ENCODE measurements at regions not wholly inside any gene's neighbourhood (a gene's known extent, or its start where the extent isn't known, plus 50 kb on each side); places are given as distances from the start of the nearest gene placed in this dataset.
"Not testable (repeated sequence)": the region's sequence is repeated elsewhere in the genome, so short reads cannot be mapped to it uniquely, and the experiment has no call there.

DNA sequence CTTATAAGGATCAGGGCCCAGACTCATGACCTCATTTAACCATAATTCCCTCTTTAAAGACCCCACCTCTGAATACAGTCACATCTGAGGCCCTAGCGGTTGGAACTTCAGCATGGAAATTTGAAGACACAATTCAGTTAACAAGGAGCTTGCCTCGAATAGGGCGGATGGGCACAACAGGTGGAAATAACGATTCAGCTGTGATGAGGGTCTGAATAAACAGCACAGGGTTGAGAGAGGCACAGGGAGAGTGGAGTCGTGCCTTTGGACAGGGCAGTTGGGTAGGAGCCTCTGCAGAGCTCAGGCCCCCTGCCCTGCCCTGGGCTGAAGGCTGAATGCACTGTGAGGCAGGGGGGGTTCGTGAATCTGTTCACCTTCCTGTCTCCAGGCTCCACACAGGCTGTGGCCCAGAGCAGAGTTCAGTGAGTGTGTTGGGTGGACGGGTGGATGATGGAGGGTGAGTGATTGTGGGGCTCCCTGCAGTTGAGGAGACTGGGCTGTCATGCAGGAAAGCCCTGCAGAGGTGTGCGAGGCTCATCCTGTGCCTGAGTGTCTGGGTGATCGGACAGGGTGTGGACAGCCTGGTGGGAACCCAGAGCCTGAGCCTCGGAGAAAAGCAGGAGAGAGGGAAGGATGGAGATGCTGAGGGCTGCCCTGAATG, 243.1 kb downstream of the FOXD2 start:
- in situ Hi-C loops (cut with HindIII; ENCODE audit: low sequenced_read_pairs) = no loop called here

DNA sequence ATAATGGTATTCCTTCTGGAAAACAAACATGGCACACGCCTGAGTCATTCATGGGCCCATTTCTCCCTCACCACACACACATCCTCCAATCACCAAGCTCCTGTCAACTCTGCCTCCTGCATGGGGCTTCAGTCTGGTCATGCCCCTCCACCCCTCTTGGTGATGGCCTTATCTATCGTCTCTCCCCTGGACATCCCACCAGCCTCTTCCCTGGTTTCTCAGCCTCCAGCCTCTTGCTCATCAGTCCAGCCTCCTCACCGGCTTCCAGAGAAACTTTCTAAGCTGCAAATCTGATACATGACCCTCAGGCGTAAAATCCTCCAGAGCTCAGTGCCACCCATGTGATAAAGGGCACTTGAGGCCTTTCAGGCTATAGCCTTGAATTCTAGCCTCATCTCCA, 243.9 kb downstream of the FOXD2 start:
- in situ Hi-C loops (cut with HindIII; ENCODE audit: low sequenced_read_pairs) = no loop called here

DNA sequence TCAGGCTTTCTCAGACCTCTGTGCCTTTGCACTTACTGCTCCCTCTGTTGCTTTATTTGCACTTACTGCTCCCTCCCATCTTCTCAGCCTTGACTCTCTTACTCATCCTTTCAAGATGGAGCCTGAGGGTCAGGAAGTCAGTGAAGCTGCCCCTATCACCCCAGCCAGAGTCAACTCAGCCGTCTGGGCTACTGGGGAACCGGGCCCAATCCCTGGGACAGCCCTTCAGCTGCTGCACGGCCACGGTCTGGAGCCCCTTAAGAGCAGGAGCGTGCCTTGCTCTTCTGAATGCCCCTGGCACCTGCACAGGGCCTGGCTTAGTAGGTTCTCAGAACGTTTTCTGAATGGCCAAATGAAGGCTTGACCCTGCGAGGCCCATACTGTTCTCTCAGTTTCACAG, 244.4 kb downstream of the FOXD2 start:
- in situ Hi-C loops (cut with HindIII; ENCODE audit: low sequenced_read_pairs) = no loop called here

DNA sequence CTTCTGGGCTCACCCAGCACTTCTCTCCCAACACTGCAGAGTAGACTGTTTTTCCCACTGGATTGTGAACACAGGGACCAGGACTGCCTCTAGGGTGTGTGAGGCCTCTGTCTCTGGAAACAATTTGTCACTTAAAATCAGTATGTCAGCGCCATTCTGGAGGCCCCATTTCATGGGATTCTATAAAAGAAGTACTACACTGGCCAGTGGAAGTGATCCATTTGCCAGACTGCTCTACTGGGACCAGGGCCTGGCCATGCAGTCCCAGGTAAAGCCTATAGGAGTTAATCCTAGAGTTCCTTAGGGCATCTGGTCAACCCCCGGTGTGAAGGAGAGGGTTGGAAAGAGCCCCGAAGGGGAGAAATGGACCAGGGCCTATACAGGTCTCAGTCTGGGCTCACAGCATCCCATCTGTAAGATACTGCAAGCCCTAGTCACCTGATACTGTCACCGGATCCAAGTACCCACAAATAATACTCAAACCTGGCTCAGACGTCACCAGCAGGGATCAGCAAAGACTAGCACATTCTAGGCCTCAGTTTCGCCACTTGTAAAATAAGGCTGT, 245.0 kb downstream of the FOXD2 start:
- in situ Hi-C loops (cut with HindIII; ENCODE audit: low sequenced_read_pairs) = no loop called here

DNA sequence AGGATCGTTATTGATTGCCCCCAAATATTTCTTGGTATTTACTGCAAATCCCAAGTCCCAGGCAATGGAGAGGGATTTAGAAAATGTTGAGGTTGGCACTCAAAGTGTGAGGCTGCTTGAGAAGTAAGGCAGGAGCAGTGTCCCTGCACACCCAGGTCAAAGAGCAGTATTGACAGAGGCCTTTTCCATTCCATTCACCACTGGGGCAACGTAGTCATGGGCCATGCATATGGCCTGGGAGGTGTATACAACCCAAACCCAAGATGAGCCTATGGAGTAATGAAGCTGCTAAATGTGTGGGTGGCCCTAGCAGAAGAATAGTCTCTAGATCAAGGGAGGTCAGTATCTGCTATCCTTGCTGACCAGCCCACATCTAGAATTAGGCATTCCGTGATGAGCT, 245.6 kb downstream of the FOXD2 start:
- in situ Hi-C loops (cut with HindIII; ENCODE audit: low sequenced_read_pairs) = no loop called here

DNA sequence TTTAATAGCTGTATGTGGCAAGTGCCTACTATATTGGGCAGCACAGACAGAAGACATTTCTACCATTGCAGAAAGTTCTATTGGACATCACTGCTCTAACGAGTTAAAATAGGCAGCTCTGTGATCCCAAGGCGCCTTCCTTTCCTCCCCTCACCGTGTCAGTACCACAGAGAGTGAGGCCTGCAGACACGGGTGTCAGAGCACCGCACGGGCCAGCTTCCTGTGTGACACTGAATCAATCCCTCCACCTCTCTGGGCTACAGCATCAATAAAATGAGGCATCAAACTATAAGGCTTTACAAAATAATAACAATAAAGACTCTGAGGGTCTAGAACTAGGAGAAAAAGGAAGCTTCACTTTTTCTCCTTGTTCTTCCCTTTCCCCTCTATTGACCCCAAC, 246.7 kb downstream of the FOXD2 start:
- in situ Hi-C loops (cut with HindIII; ENCODE audit: low sequenced_read_pairs) = no loop called here

DNA sequence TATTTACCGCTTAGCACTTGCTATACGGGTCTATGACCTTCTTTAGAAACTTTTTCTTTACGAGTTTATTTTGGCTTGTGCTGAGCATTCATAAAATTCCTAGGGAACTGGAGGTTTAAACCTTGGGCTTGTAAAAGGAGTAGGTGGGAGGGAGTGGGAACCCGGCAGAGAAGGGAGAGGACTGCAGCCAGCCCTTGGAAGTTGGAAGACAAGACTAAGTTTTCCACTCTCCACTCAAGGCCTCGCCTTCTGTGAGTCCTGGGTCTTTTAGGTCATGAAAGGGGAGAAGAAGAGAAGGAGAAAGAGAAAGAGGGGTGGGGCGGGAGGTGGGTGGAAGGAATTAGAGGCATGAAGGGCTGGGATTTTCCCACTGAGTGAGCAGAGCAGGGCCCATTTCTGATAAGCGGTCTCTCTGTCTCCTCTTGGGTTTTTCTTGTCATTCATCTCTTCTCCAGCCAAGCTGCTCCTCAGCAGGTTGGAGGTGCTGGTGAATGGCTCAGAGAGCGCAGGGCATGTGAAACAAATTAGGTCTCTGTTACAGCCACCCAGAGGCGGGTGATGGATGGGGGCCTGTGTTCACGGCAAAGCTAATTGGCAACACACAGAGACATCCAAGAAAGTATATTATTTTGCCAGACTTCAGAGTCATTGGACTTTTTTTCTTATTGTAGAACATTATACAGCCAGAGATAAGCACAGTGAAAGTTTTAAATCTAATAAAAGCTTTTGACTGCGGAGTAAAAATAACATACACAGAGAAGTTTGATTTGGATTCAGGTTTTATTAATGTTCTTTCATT, 247.3 kb downstream of the FOXD2 start:
- in situ Hi-C loops (cut with HindIII; ENCODE audit: low sequenced_read_pairs) = no loop called here

DNA sequence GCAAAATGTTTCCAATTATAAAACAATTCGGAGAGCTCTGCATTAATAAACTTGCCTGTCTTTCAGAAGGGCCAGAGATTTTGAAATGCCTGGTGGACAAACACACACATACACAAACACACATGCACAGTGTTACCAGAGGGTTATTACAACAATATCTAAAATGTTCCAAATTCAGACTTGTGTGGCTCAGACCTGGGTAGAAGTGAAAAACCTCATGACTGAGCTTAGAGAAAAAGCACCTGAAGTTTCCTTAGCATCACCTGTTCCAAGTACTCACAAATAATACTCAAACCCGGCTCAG, 247.9 kb downstream of the FOXD2 start:
- in situ Hi-C loops (cut with HindIII; ENCODE audit: low sequenced_read_pairs) = no loop called here

DNA sequence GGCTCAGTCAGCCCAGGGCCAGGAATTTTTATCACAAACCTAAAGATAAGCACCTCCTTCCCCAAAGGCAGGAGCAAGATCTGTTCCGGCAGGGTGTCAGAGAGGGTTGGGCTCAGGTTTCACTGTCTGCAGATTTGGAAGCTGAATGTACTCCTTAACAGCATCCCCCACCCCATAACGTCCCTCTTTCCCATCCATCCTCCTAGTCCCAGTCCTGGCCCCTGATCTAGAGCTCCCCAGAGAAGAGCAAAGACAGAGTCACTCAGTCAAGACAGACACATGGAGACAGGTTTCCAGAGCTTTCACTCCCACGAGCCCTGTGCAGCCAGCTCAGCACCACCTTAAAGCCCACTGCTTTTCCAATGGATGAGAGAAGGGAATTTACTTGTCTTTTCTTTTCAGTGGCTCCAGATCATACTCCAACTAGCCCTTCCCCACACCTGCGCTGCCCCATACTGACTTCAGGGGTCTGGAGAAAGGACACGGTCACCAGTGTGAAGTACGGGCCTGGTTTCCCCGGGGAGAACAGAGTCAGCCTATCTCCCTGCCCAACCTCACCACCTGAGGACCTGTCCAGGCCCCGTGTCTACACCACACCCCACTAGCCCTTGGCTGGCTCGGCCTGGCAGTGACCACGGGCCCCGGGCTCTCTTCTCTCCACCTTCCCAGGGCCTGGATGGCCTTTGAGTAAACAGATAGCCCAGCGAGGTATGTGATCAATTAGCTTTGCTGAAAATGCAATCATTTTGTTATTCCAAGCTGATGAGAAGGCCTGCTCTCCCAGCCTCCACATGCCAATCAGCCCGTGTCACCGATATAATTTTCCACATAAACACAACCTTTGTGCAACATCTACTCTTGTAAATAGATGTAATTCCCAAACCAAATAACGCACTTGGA, 249.1 kb downstream of the FOXD2 start:
- in situ Hi-C loops (cut with HindIII; ENCODE audit: low sequenced_read_pairs) = no loop called here

DNA sequence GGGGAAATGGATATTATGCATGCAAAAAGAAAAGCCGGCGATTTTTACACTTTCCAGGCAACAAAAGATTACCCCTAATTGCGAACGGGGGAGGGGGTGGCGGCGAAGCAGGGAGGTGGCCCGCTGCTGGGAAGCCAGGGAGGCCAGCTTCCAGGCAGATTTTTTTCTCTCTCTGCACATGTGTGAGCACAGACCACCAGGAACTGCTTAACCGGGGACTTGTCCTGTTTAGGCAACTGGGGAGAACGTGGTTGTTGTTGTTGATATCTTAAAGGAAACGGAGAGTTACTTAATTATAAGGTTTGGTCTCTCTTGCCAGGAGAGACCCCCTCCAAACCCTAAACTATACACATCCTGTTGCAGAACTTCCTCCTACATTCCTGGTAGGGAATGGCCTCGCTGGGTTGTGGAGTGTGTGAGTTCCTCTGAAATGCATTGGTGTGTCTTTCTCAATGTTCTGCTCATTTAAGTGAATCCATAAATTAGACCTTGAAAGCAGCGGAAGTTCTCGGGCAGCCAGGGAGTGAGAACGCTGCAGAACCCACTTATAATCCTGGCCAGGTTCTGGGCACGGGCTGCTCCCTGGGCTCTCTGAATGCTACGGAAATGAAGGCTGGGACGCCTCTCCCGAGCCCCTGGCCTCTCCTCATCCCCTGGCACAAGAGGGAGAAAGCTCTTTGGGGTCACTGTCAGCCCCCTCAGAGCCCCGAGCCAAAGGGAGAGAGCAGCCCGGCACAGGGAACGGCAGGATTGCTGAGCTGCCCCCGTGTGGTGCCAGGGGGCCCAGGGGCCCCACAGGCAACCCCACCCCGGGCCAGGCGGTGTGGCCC, 250.0 kb downstream of the FOXD2 start:
- in situ Hi-C loops (cut with HindIII; ENCODE audit: low sequenced_read_pairs) = no loop called here

DNA sequence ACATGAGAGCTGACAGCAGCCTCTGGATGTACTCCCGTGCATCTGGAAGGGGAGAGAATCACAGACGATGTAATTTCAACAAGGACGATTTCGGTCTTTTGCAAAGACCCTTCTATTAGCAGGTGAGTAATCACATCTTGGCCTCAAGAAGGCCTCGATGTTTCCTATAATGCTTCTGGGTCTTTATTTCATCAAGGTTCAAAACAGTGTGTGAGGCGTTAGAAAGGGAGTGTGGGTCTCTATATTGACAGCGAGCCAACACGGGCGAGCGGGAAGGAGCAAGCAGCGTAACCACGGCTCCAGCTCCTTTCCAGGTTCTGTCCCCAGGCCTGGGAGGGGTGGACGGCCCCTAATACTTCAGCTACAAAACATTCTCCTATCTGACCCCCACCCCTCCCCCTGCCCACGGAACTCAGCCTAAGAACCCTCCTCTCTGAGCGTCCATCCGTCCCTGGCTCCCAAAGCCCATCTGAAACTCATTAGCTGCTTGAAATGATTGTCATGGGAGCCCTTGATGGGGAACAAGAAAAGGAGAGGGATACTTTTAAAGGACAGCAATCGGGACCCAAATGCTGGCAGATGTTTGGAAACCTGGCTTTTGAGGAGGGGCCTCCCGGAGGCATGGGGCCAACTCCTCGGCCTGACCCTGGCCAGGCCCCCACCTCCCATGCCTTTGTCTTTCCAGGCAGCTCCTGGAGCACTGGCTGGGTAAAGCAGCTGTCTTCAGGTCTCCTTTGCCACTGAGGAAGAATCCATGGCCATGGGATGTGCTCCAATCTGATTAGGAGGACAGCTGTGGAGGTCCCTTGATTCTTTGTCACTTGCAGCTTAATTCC, 250.8 kb downstream of the FOXD2 start:
- in situ Hi-C loops (cut with HindIII; ENCODE audit: low sequenced_read_pairs) = no loop called here

DNA sequence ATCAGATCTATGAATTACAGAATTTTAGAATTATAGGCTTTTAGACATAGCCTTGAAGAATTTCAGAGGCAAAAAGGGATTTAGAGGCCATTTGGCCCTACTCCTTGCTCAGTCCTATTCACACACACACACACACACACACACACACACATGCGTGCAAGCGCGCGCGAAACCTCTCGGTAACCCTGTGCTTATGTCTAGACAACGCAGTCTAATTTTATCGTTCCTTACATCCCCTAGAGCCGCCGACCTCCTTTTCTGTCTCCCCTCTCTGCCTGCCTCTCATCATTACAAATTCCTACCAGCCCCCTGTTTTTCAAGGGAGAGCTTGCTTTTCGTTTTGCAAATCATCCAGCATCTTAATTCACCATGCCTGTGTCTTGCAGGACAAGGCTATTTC, 252.1 kb downstream of the FOXD2 start:
- in situ Hi-C loops (cut with HindIII; ENCODE audit: low sequenced_read_pairs) = no loop called here

DNA sequence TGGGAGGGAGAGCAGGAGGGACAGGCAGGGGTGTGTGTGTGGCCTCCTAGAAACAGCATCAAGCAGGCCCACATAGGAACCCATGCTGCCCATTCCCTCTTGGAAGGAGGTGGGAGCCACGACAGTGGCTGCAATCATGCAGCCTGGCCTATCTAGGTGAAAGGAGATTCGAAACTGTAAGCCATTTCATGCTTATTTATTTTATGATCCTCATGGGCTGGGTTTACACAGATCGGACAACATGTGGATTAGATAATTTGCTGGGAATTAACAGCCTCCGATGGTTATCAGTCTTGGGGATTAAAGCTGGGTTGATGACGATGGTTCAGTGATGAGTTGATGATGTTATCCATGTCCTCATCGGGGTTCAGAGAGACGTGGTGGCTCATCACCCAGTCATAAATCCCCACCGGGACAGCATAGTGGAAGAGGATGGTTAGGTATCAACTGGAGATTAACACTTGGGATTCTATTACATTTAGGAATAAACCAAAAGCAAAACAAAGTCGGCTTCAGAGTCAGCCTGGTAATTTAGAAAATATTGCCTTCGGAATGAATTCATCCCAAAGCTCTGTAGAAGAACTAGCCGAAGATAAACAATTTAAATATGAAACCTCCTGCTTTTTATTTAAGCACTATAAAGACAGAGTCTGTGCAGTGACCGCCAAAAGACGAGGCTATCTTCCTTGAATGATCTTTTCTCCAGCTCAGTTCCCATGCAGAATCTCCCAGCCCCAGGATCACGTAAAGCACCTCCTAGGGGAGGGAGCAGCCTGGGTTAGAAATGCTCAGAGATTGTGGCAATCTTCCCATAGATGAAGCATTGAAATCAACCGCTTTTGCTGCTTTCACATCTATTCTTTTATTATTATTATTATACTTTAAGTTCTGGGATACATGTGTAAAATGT, 252.8 kb downstream of the FOXD2 start:
- in situ Hi-C loops (cut with HindIII; ENCODE audit: low sequenced_read_pairs) = no loop called here

DNA sequence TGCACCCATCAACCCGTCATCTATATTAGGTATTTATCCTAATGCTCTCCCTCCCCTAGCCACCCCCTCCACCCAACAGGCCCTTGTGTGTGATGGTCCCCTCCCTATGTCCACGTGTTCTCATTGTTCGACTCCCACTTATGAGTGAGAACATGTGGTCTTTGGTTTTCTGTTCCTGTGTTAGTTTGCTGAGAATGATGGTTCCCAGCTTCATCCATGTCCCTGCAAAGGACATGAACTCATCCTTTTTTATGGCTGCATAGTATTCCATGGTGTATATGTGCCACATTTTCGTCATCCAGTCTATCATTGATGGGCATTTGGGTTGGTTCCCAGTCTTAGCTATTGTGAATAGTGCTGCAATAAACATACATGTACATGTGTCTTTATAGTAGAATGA, 253.4 kb downstream of the FOXD2 start:
- in situ Hi-C loops (cut with HindIII; ENCODE audit: low sequenced_read_pairs) = not testable (repeated sequence)

DNA sequence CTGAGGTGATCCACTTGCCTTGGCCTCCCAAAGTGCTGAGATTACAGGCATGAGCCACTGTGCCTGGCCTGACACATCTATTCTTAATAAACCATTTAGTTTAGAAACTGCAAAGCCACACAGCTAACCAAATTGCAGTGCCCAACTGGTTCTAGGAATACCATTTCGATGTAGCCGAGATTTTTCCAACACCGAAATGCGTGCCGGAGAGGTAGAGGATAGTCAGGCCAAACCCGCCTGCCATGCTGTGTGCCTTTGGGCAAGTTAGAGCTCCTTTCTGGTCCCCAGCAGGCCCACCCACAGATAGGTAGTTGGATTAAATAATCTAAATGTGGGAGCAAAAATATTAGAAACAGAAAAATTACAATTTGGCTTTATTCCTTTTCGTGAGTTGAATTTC, 254.4 kb downstream of the FOXD2 start:
- in situ Hi-C loops (cut with HindIII; ENCODE audit: low sequenced_read_pairs) = no loop called here

DNA sequence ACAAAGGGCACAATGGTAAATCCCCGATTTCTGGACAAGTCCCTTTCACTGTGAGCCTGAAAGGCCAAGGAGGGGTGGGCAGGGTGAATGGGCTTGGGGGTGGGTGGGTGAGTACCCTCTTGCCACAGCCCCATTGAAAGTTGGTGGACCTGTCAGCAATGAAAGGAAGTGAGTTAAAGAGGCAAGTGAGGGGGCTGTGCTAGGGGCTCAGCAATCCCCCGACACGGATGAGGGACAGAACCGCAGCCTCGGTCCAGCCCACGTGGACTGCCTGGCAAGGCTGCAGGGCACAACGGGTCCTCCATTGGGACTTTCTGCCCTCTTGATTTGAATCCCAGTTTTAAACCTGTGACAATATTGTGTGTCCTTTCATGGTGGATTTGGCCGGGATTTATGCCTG, 255.3 kb downstream of the FOXD2 start:
- in situ Hi-C loops (cut with HindIII; ENCODE audit: low sequenced_read_pairs) = no loop called here

DNA sequence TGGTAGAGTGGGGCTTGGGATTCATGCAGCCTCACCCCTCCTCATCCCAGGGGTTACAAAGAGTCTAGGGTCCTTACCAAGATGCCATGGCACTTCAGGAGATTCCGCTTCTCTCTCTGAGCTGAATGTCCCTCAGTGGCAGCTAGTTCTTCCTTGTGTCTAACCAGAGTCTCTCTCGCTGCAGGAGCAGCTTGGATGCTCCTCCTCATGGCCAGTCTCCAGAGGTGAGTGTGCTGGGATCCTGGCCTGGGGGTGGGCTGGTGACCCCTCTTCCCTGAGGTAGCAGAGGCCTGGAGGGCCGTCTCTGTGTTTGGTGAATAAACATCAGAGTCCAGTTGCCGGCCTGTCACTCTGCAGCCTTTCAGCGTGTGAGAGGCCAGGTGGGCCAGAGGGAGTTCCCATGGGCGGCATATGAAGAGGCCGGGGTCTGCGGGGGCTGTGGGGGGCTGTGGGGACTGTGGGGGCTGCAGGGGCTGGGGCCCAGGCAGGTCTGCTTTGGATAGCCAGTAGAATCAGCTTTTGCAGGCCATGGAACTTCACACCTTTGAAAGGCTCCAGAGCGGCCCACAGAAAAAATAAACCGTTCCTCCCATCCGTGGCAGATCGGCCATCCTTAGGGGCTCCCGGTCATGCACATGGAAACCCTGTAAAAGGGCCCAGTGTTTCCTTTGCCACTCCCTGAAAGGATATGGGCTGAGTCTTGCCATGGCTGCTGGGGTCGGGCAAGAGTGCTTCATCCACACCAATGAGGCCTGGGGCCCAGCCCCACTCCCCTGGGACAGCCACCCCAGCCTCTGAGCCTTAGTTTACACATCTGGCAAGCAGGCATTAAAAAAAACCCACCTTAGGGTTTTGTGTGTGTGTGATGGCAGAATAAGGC, 256.4 kb downstream of the FOXD2 start:
- in situ Hi-C loops (cut with HindIII; ENCODE audit: low sequenced_read_pairs) = no loop called here

DNA sequence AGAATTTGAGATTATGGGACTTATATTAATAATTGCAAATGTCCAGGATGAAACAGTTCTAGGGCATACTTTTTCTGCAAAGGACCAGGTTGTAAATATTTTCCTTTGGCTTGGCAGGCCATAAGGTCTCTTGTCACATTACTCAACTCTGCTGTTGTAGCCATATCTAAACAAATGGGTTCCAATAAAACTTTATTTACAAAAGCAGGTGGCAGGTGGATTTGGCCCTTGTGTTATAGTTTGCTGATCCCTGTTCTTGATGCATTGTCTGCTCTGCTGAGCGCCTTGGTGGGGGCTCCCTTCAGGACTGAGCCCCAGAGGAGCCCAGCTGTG, 258.5 kb downstream of the FOXD2 start:
- in situ Hi-C loops (cut with HindIII; ENCODE audit: low sequenced_read_pairs) = no loop called here
